CD14-positive monocyte (primary cell): ENCODE measurements at regions not wholly inside any gene's neighbourhood (a gene's known extent, or its start where the extent isn't known, plus 50 kb on each side); places are given as distances from the start of the nearest gene placed in this dataset.

ENCODE experiments used
- DNase-seq, 3 donors: peaks; one replicate each; pipeline ENCODE4 v3.0.0-alpha.2; 2011 to 2022
- H2AFZ ChIP-seq: 2 replicates; pipeline ENCODE4 v1.6.0; 2012; ENCODE audit warnings: mild to moderate bottlenecking, low read depth, low read length, inconsistent platforms; ENCODE audit not compliant: insufficient read depth, poor library complexity, severe bottlenecking
- H3K27ac ChIP-seq, 2 donors: 1 replicate in 1 of 2; 2 replicates in 1 of 2; pipeline ENCODE4 v1.5.1; 2012 to 2013; ENCODE audit warnings: low read length in 2 of 2, control low read depth in 1 of 2, inconsistent platforms in 1 of 2, low read depth in 1 of 2, mild to moderate bottlenecking in 1 of 2
- H3K27me3 ChIP-seq, 2 donors: one replicate each; pipeline versions ENCODE4 v1.6.0 to v1.6.1; 2011 to 2013; ENCODE audit warnings: low read length in 2 of 2; ENCODE audit not compliant: control insufficient read depth in 2 of 2, insufficient read depth in 2 of 2
- H3K36me3 ChIP-seq, 2 donors: replicated peaks in 1 of 2; 1 replicate in 1 of 2; 2 replicates in 1 of 2; pipeline versions ENCODE4 v1.5.1 to v1.6.1; 2012 to 2013; ENCODE audit warnings: low read length in 2 of 2, control low read depth in 1 of 2, inconsistent platforms in 1 of 2, mild to moderate bottlenecking in 1 of 2; ENCODE audit not compliant: insufficient read depth in 2 of 2, control insufficient read depth in 1 of 2
- H3K4me1 ChIP-seq, 2 donors: 1 replicate in 1 of 2; 2 replicates in 1 of 2; pipeline versions ENCODE4 v1.5.1 to v1.6.1; 2012 to 2013; ENCODE audit warnings: low read length in 2 of 2, control low read depth in 1 of 2, inconsistent platforms in 1 of 2, mild to moderate bottlenecking in 1 of 2, moderate library complexity in 1 of 2; ENCODE audit not compliant: insufficient read depth in 2 of 2, control insufficient read depth in 1 of 2
- H3K4me2 ChIP-seq: replicated peaks from 2 replicates; pipeline ENCODE3; 2012; ENCODE audit warnings: low read length, moderate library complexity, mild to moderate bottlenecking; ENCODE audit not compliant: poor library complexity, severe bottlenecking; ENCODE audit errors: extremely low read depth
- H3K4me3 ChIP-seq, 3 experiments: fragments of 200-600 bp in 1 of 3; sonication (generic) in 1 of 3; replicated peaks in 1 of 3; 1 replicate in 2 of 3; 2 replicates in 1 of 3; pipeline ENCODE4 v1.5.1; 2011 to 2013; ENCODE audit warnings: low read length in 3 of 3, mild to moderate bottlenecking in 3 of 3, control low read depth in 2 of 3, low read depth in 2 of 3, inconsistent platforms in 1 of 3, moderate library complexity in 1 of 3
- H3K79me2 ChIP-seq: 2 replicates; pipeline ENCODE4 v1.6.0; 2012; ENCODE audit warnings: mild to moderate bottlenecking, control low read depth, inconsistent platforms, low read length, moderate library complexity; ENCODE audit not compliant: insufficient read depth
- H3K9ac ChIP-seq: 2 replicates; pipeline ENCODE4 v1.6.0; 2017; ENCODE audit warnings: low read length, mild to moderate bottlenecking; ENCODE audit not compliant: insufficient read depth, poor library complexity, severe bottlenecking
- H3K9me3 ChIP-seq, 2 donors: replicated peaks in 1 of 2; 1 replicate in 1 of 2; 2 replicates in 1 of 2; pipeline versions ENCODE4 v1.5.1 to v1.6.1; 2012 to 2013; ENCODE audit warnings: low read length in 2 of 2, control low read depth in 1 of 2; ENCODE audit not compliant: control insufficient read depth in 1 of 2, insufficient read depth in 1 of 2
- H4K20me1 ChIP-seq: 2 replicates; pipeline ENCODE4 v1.6.0; 2012; ENCODE audit warnings: mild to moderate bottlenecking, low read length, control low read depth, moderate library complexity; ENCODE audit not compliant: insufficient read depth
- H3K27ac Mint-ChIP-seq, 7 donors: one replicate each; pipeline ENCODE4 v1.8.0; 2020; ENCODE audit warnings: mild to moderate bottlenecking in 7 of 7, mixed read lengths in 7 of 7, moderate library complexity in 6 of 7, inconsistent platforms in 2 of 7
- H3K27me3 Mint-ChIP-seq, 3 donors: one replicate each; pipeline ENCODE4 v1.8.0; 2021 to 2022; ENCODE audit warnings: low read depth in 3 of 3, mild to moderate bottlenecking in 3 of 3, mixed read lengths in 3 of 3, moderate library complexity in 3 of 3, inconsistent platforms in 1 of 3
- H3K36me3 Mint-ChIP-seq, 2 donors: one replicate each; pipeline ENCODE4 v1.8.0; 2020; ENCODE audit warnings: mixed read lengths in 2 of 2, inconsistent platforms in 1 of 2, mild to moderate bottlenecking in 1 of 2
- H3K4me1 Mint-ChIP-seq: one replicate; pipeline ENCODE4 v1.8.0; 2020; ENCODE audit warnings: mild to moderate bottlenecking, mixed read lengths
- H3K4me3 Mint-ChIP-seq, 2 donors: one replicate each; pipeline ENCODE4 v1.8.0; 2020; ENCODE audit warnings: mild to moderate bottlenecking in 2 of 2, mixed read lengths in 2 of 2, moderate library complexity in 1 of 2
- H3K9me3 Mint-ChIP-seq, 7 donors: one replicate each; pipeline ENCODE4 v1.8.0; 2020 to 2022; ENCODE audit warnings: mixed read lengths in 7 of 7, mild to moderate bottlenecking in 6 of 7, moderate library complexity in 6 of 7, inconsistent platforms in 2 of 7
- WGBS: methylation state at CpG from one replicate; pipeline ENCODE4 v1.1.5; 2013; ENCODE audit warnings: missing lambda C conversion rate; ENCODE audit not compliant: insufficient coverage; 5-methylcytosine and 5-hydroxymethylcytosine counted together
- intact Hi-C, 2 donors: fragments of 100-400 bp; cut with micrococcal nuclease; formaldehyde crosslinking; loops; one replicate each; pipeline versions ENCODE4 v1.15.0 to v1.15.1; 2023
- TF ChIP-seq, protein P1 (sequence below): fragments of 200-600 bp; IDR thresholded peaks from one replicate; pipeline ENCODE4 v1.8.0; 2022; ENCODE audit warnings: antibody characterized with exemption, mild to moderate bottlenecking

DNA sequence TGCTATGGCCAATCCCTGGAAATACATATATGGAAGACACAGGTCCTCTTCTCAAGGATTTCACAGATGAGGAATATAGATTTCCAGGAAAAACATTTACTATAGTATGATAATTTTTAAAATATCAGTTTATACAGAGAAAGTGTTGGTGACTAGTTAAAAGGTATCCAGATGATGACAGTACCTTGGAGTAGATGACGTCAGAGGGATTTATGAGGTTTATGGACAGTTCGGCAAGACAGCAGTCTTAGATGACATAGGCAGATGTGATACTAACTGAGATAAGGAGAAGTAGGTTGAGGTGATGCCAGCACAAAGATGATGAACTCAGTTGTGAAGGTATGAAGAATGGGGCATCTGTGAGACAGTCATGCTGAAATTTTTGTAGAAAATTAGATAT, 750.3 kb downstream of the PRELID2 start:
- DNase-seq: no peak
- Mint-ChIP-seq H3K9me3 (peaks cover 0 to 6% (median 3%) of the 10 kb centered on the region in 7 donors), H3K4me3 (no peak overlapping the region), H3K27me3 (peaks cover 0 to 1% (median 0%) of the 10 kb centered on the region in 3 donors), H3K36me3 (no peaks in the 10 kb centered on the region), H3K4me1 (no peaks in the 10 kb centered on the region), H3K27ac (no peak overlapping the region)
- TF ChIP-seq, protein P1, sequence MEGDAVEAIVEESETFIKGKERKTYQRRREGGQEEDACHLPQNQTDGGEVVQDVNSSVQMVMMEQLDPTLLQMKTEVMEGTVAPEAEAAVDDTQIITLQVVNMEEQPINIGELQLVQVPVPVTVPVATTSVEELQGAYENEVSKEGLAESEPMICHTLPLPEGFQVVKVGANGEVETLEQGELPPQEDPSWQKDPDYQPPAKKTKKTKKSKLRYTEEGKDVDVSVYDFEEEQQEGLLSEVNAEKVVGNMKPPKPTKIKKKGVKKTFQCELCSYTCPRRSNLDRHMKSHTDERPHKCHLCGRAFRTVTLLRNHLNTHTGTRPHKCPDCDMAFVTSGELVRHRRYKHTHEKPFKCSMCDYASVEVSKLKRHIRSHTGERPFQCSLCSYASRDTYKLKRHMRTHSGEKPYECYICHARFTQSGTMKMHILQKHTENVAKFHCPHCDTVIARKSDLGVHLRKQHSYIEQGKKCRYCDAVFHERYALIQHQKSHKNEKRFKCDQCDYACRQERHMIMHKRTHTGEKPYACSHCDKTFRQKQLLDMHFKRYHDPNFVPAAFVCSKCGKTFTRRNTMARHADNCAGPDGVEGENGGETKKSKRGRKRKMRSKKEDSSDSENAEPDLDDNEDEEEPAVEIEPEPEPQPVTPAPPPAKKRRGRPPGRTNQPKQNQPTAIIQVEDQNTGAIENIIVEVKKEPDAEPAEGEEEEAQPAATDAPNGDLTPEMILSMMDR: no peak
- no peaks in the 10 kb centered on the region for H3K27me3 ChIP-seq
- no peaks in the 10 kb centered on the region for H3K36me3 ChIP-seq
- no peak overlapping the region for H3K4me3 ChIP-seq
- H2AFZ ChIP-seq: no peak overlapping the region
- no peak overlapping the region for H3K27ac ChIP-seq
- 92% methylated on average over 2 of the region's 2 CpGs for WGBS
- H3K79me2 ChIP-seq: no peaks in the 10 kb centered on the region
- intact Hi-C loops: no loop called here
- H4K20me1 ChIP-seq: no peaks in the 10 kb centered on the region
- no peak overlapping the region for H3K9ac ChIP-seq
- H3K4me2 ChIP-seq: no peak overlapping the region
- H3K9me3 ChIP-seq: peaks cover 0 to 4% of the 10 kb centered on the region in 2 donors
- H3K4me1 ChIP-seq: no peaks in the 10 kb centered on the region

DNA sequence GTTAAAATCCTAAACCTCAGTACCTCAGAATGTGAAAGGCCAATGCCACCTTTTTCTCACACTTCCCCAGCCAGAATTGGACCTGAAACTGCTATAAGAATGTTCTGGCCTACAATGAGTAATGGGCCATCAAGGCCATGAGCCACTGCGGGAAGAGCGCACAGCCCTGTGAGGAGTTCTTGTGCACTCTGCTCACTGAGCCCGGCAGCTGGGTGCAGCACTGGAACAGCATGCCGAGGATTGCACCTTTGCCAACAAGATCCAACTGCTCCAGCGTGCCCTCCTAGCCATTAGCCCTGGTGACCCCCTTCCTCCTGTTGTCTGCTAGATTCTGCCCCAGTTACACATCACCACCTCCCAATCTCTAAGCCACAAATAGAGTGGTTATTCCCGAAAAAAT, 758.1 kb downstream of the PRELID2 start:
- TF ChIP-seq, protein P1: no peak
- Histone ChIP-seq H4K20me1 (no peaks in the 10 kb centered on the region), H2AFZ (no peak overlapping the region), H3K4me2 (no peak overlapping the region), H3K9ac (no peak overlapping the region), H3K79me2 (no peaks in the 10 kb centered on the region), H3K4me3 (no peak overlapping the region), H3K36me3 (no peaks in the 10 kb centered on the region), H3K4me1 (no peaks in the 10 kb centered on the region), H3K27ac (no peak overlapping the region), H3K27me3 (no peaks in the 10 kb centered on the region), H3K9me3 (peaks cover 0 to 3% of the 10 kb centered on the region in 2 donors)
- no peaks in the 10 kb centered on the region for H3K27me3 Mint-ChIP-seq
- DNase-seq: no peak
- no peak overlapping the region for H3K27ac Mint-ChIP-seq
- no peaks in the 10 kb centered on the region for H3K36me3 Mint-ChIP-seq
- 95% methylated on average over 5 of the region's 6 CpGs for WGBS
- H3K4me3 Mint-ChIP-seq: no peak overlapping the region
- no peaks in the 10 kb centered on the region for H3K4me1 Mint-ChIP-seq
- H3K9me3 Mint-ChIP-seq: peaks cover 0 to 5% (median 2%) of the 10 kb centered on the region in 7 donors
- intact Hi-C loops: no loop called here
